ENCODE measurements at regions not wholly inside any gene's neighbourhood (a gene's known extent, or its start where the extent isn't known, plus 50 kb on each side); places are given as distances from the start of the nearest gene placed in this dataset.

DNA sequence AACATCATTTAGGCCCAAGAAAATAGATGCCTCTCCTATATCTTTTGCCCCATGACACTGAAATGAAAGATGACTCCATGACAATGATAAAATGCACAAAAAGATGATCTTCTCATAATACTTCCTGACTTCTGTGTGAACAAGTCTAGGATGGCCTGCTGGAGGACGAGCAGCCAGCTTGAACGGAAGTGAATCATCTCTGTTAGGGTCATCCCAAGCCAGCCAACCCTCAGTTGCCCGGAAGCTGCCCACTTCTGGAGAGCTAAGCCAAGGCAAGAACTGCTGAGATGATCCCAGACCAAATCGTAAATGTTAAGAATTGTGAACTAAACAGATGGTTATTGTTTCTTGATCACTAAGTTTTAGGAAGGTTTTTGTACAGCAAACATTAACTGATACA is 249.7 kb upstream of the HS3ST5 start:
- DNase-seq (ENCODE audit: extremely low read depth, low read depth): no peak
- TF ChIP-seq, protein P1, sequence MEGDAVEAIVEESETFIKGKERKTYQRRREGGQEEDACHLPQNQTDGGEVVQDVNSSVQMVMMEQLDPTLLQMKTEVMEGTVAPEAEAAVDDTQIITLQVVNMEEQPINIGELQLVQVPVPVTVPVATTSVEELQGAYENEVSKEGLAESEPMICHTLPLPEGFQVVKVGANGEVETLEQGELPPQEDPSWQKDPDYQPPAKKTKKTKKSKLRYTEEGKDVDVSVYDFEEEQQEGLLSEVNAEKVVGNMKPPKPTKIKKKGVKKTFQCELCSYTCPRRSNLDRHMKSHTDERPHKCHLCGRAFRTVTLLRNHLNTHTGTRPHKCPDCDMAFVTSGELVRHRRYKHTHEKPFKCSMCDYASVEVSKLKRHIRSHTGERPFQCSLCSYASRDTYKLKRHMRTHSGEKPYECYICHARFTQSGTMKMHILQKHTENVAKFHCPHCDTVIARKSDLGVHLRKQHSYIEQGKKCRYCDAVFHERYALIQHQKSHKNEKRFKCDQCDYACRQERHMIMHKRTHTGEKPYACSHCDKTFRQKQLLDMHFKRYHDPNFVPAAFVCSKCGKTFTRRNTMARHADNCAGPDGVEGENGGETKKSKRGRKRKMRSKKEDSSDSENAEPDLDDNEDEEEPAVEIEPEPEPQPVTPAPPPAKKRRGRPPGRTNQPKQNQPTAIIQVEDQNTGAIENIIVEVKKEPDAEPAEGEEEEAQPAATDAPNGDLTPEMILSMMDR (IDR thresholded peaks at IDR 0.05; ENCODE audit: low read depth, low read length, missing control alignments): no peak
- H3K4me3 ChIP-seq (replicated peaks; ENCODE audit: low read depth, low read length): no peak overlapping the region

GRCh38 chr6:114588726-114589125 is 245.9 kb upstream of the HS3ST5 start:
- no peak for DNase-seq (ENCODE audit: extremely low read depth, low read depth)
- H3K4me3 ChIP-seq (replicated peaks; ENCODE audit: low read depth, low read length): no peak overlapping the region
- TF ChIP-seq, protein P1 (IDR thresholded peaks at IDR 0.05; ENCODE audit: low read depth, low read length, missing control alignments): no peak

DNA sequence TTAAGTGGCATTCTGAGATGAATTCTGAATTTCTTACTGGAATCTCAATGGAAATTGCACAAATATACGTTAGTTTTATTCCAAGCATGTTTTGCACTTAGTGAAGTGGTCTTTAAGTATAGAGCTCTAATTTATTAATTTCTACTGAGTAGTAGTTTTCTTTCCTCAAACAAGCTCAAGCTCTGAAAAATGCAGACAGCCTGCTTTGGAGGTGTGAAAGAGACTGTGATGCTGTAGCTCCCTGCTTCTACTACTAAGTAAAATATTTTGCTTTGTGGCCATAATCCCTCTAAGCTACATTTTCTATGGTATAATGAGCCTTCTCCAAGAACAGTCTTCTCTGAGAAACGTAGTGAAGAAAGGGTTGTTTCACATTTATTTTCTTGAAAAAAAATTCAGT is 243.5 kb upstream of the HS3ST5 start:
- DNase-seq (ENCODE audit: extremely low read depth, low read depth): no peak
- H3K4me3 ChIP-seq (replicated peaks; ENCODE audit: low read depth, low read length): no peak overlapping the region
- TF ChIP-seq, protein P1 (IDR thresholded peaks at IDR 0.05; ENCODE audit: low read depth, low read length, missing control alignments): no peak

DNA sequence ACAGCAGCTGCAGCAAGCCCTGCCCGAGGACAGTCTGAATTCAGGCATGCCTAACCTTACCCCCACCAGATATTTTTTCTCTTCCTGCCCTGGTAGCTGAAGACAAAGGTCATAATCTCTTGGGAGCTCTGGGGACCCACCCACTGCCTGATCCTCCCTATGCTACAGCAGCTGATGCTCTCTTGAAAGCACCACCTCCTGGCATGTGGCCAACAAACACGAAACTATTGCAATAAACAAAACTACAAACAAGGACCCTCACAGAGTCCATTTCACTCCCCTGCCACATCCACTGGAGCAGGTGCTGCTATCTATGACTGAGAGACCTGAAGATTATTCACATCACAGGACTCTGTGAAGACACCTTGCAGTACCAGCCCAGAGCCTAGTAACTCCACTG is 238.5 kb upstream of the HS3ST5 start:
- TF ChIP-seq, protein P1 (IDR thresholded peaks at IDR 0.05; ENCODE audit: low read depth, low read length, missing control alignments): no peak
- no peak for DNase-seq (ENCODE audit: extremely low read depth, low read depth)
- no peak overlapping the region for H3K4me3 ChIP-seq (replicated peaks; ENCODE audit: low read depth, low read length)

DNA sequence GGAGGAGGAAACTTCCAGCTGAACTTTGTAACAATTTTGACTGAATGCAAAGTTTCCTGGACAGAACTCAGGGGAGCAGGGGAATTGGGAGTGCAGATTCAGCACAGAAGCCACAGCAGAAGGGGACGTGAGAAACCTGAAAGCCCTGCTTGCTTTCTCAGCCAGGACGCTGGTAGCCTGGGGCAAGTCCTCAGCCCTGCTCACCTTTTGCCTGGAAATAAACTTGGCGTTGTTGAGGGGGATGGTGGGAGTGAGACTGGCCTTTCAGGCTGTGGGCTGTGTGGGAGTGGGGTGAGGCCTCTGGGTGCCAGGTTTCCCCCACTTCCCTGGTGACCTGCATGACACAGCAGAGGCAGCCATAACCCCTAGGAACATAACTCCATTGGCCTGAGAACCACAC is 238.1 kb upstream of the HS3ST5 start:
- no peak overlapping the region for H3K4me3 ChIP-seq (replicated peaks; ENCODE audit: low read depth, low read length)
- no peak for DNase-seq (ENCODE audit: extremely low read depth, low read depth)
- TF ChIP-seq, protein P1 (IDR thresholded peaks at IDR 0.05; ENCODE audit: low read depth, low read length, missing control alignments): no peak

DNA sequence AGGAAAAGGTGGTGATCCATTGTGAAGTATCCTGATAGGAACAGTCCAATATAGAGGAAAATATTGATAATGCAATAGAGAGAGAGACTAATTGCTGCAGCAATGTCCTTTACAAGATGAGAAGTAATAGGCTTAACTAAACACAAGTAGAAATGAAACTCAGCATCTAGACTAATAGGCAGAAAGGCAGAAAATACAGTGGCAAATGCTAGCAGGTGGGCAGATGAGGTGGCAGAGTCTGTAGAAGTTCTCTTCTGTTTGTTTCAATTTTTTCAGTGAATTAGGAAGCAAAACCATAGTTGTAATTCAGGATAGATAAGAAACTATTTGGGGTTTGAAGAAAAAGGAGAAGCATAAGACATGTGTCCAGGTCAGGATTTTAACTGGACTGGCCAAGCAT is 236.7 kb upstream of the HS3ST5 start:
- TF ChIP-seq, protein P1 (IDR thresholded peaks at IDR 0.05; ENCODE audit: low read depth, low read length, missing control alignments): no peak
- DNase-seq (ENCODE audit: extremely low read depth, low read depth): no peak
- no peak overlapping the region for H3K4me3 ChIP-seq (replicated peaks; ENCODE audit: low read depth, low read length)

- H3K4me3 ChIP-seq (replicated peaks; ENCODE audit: low read depth, low read length): no peak overlapping the region
- TF ChIP-seq, protein P1 (IDR thresholded peaks at IDR 0.05; ENCODE audit: low read depth, low read length, missing control alignments): no peak
- DNase-seq (ENCODE audit: extremely low read depth, low read depth): no peak
These were observed 234.3 kb upstream of the HS3ST5 start for GRCh38 chr6:114577109-114577508.

All from HFF-Myc (cell line).